ENCODE measurements at regions not wholly inside any gene's neighbourhood (a gene's known extent, or its start where the extent isn't known, plus 50 kb on each side); places are given as distances from the start of the nearest gene placed in this dataset.

GRCh38 chr12:98185606-98186005 is 329.8 kb upstream of the TMPO start:
- no peak overlapping the region for H3K9ac ChIP-seq (ENCODE audit: low read length)
- no peaks in the 10 kb centered on the region for H3K9me3 ChIP-seq (ENCODE audit: low read length)
- no peak overlapping the region for H2AFZ ChIP-seq (ENCODE audit: low read depth, low read length)
- no peaks in the 10 kb centered on the region for H3K79me2 ChIP-seq (replicated peaks; ENCODE audit: insufficient read depth, low read length)
- no peak overlapping the region for H3K4me2 ChIP-seq (ENCODE audit: low read length)
- no peaks in the 10 kb centered on the region for H3K27me3 ChIP-seq (ENCODE audit: insufficient read depth, low read depth, low read length)
- H3K9me2 ChIP-seq (ENCODE audit: insufficient read depth, low read length), result no peaks in the 10 kb centered on the region
- TF ChIP-seq REST (IDR thresholded peaks at IDR 0.05; ENCODE audit: borderline replicate concordance) (no peak), POLR2AphosphoS5 (IDR thresholded peaks at IDR 0.05) (no peak), EZH2 (IDR thresholded peaks at IDR 0.05; ENCODE audit: borderline replicate concordance, insufficient read depth, low read length, poor library complexity, severe bottlenecking) (no peak), TAF1 (IDR thresholded peaks at IDR 0.05; ENCODE audit: low read depth) (no peak), MXI1 (conservative IDR thresholded peaks at IDR 0.05; ENCODE audit: poor library complexity, severe bottlenecking) (no peak), SMC3 (conservative IDR thresholded peaks at IDR 0.05; ENCODE audit: poor library complexity) (no peak), CTCF (IDR thresholded peaks at IDR 0.05; ENCODE audit: poor library complexity, severe bottlenecking) (no peak), RAD21 (conservative IDR thresholded peaks at IDR 0.05) (no peak), EP300 (conservative IDR thresholded peaks at IDR 0.05; ENCODE audit: poor library complexity, severe bottlenecking) (no peak)
- no peak overlapping the region for H3K4me3 ChIP-seq (ENCODE audit: low read length)
- H4K20me1 ChIP-seq (ENCODE audit: insufficient read depth), result no peaks in the 10 kb centered on the region
- no peak overlapping the region for H3K27ac ChIP-seq (ENCODE audit: low read length)
- no peaks in the 10 kb centered on the region for H3F3A ChIP-seq (ENCODE audit: insufficient read depth, low read length, poor library complexity, severe bottlenecking)
- no peaks in the 10 kb centered on the region for H3K36me3 ChIP-seq (ENCODE audit: insufficient read depth, low read length)

GRCh38 chr12:98188650-98189077 is 326.7 kb upstream of the TMPO start:
- H3F3A ChIP-seq (ENCODE audit: insufficient read depth, low read length, poor library complexity, severe bottlenecking), result no peaks in the 10 kb centered on the region
- H3K4me2 ChIP-seq (ENCODE audit: low read length), result no peak overlapping the region
- H3K9me3 ChIP-seq (ENCODE audit: low read length), result no peaks in the 10 kb centered on the region
- H4K20me1 ChIP-seq (ENCODE audit: insufficient read depth), result no peaks in the 10 kb centered on the region
- no peak overlapping the region for H3K27ac ChIP-seq (ENCODE audit: low read length)
- H3K9me2 ChIP-seq (ENCODE audit: insufficient read depth, low read length), result no peaks in the 10 kb centered on the region
- TF ChIP-seq SMC3 (conservative IDR thresholded peaks at IDR 0.05; ENCODE audit: poor library complexity) (no peak), POLR2AphosphoS5 (IDR thresholded peaks at IDR 0.05) (no peak), MXI1 (conservative IDR thresholded peaks at IDR 0.05; ENCODE audit: poor library complexity, severe bottlenecking) (no peak), CTCF (IDR thresholded peaks at IDR 0.05; ENCODE audit: poor library complexity, severe bottlenecking) (no peak)
- no peak overlapping the region for H3K9ac ChIP-seq (ENCODE audit: low read length)
- H2AFZ ChIP-seq (ENCODE audit: low read depth, low read length), result no peak overlapping the region
- no peaks in the 10 kb centered on the region for H3K27me3 ChIP-seq (ENCODE audit: insufficient read depth, low read depth, low read length)
- no peaks in the 10 kb centered on the region for H3K36me3 ChIP-seq (ENCODE audit: insufficient read depth, low read length)
- no peaks in the 10 kb centered on the region for H3K79me2 ChIP-seq (replicated peaks; ENCODE audit: insufficient read depth, low read length)
- no peak overlapping the region for H3K4me3 ChIP-seq (ENCODE audit: low read length)

Data from neural cell (in vitro differentiated cells).